ENCODE measurements at regions not wholly inside any gene's neighbourhood (a gene's known extent, or its start where the extent isn't known, plus 50 kb on each side); places are given as distances from the start of the nearest gene placed in this dataset.

DNA sequence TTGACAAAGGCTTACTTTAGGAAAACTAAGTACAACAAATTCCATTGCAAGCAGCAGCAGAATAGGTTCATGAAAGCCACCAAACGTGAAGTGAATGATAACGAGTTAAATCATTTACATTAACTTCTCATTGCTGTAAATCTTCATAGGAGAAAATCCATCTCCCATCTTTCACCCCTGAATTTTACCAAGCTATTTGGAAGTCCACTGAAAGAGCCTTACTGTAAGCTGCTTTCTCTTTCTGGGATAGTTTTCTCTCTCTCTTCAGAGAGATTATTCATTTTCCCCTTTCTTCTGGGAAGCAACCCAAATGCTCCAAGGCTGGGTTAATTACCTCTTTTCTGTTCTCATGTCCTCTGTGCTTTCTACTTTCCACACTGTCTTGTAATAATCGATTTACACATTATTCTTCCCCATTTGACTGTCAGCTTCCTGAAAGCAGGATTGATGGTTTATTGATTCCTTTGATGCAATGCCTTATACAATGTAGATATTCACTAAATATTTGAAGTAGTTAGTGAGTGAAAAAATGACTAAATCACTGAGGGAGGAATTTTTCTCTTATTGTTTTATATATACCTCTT is 914.3 kb upstream of the ARPP21 start:
- Mint-ChIP-seq H3K4me3 (no peak overlapping the region), H3K4me1 (ENCODE audit: low read depth) (no peaks in the 10 kb centered on the region), H3K27me3 (ENCODE audit: insufficient read depth) (no peaks in the 10 kb centered on the region), H3K9me3 (peaks cover 32% of the 10 kb centered on the region), H3K36me3 (ENCODE audit: low read depth) (no peaks in the 10 kb centered on the region), H3K27ac (no peak overlapping the region)
- TF ChIP-seq, protein P1, sequence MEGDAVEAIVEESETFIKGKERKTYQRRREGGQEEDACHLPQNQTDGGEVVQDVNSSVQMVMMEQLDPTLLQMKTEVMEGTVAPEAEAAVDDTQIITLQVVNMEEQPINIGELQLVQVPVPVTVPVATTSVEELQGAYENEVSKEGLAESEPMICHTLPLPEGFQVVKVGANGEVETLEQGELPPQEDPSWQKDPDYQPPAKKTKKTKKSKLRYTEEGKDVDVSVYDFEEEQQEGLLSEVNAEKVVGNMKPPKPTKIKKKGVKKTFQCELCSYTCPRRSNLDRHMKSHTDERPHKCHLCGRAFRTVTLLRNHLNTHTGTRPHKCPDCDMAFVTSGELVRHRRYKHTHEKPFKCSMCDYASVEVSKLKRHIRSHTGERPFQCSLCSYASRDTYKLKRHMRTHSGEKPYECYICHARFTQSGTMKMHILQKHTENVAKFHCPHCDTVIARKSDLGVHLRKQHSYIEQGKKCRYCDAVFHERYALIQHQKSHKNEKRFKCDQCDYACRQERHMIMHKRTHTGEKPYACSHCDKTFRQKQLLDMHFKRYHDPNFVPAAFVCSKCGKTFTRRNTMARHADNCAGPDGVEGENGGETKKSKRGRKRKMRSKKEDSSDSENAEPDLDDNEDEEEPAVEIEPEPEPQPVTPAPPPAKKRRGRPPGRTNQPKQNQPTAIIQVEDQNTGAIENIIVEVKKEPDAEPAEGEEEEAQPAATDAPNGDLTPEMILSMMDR (IDR thresholded peaks at IDR 0.05) = no peak
- DNase-seq = no peak

DNA sequence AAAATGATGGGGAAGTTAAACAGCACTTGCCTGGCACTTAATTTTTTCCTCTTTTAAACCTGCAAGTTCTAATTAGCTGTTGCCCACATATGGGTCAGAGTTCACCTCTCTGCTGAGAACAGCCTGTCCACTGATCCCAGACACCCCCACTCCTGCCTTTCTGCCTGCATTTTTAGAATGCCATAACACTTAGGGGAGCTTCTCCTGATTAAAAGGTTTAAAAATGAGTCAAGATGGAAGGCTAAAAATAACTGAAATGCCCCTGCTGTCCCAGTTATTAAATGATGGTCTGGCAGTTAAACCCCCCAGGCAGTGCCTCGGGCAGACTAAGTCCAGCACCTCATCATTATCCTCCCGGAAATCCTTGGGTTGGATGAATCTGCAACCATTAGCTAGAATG is 913.6 kb upstream of the ARPP21 start:
- H3K4me3 Mint-ChIP-seq = no peak overlapping the region
- no peak for DNase-seq
- peaks cover 31% of the 10 kb centered on the region for H3K9me3 Mint-ChIP-seq
- H3K4me1 Mint-ChIP-seq (ENCODE audit: low read depth) = no peaks in the 10 kb centered on the region
- no peaks in the 10 kb centered on the region for H3K27me3 Mint-ChIP-seq (ENCODE audit: insufficient read depth)
- H3K36me3 Mint-ChIP-seq (ENCODE audit: low read depth) = no peaks in the 10 kb centered on the region
- TF ChIP-seq, protein P1 (IDR thresholded peaks at IDR 0.05) = no peak
- no peak overlapping the region for H3K27ac Mint-ChIP-seq

DNA sequence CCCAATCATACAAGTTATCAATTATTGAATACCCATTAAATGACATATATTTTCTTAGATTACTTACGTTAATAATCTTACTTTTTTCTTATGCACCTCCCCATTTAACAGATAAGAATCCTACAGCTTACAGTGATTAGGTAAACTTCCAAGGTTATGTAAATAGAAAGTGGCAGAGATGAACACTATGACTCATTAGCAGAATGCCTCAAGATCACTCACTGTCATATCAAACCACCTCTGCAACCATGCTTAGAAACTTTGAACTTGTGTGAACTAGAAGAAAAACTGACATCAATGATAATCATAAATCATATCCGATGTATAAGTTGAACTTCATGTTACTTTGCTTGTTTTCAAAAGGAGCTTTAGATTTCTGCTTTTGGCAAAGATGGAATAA is 911.6 kb upstream of the ARPP21 start:
- no peak overlapping the region for H3K4me3 Mint-ChIP-seq

DNA sequence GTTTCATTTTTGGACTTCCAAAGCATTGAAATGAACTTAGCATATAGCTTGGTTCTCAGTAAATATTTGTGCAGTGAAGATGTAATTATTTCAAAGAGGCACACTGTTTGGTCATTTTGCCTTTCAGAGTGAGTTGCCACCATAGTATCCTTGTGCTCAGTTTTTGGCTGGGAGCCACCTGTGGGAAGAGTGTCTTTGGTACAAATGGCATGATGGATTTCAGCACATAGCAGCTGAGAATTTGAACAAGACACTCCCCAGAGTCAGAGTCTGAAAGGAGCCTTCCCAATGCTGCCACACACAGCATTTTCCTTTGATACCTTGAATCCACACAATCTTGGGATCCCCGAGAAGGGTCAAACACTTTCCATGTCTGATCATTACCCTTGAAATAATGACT is 897.2 kb upstream of the ARPP21 start:
- DNase-seq = no peak
- H3K4me1 Mint-ChIP-seq (ENCODE audit: low read depth) = no peaks in the 10 kb centered on the region
- H3K27ac Mint-ChIP-seq = no peak overlapping the region
- H3K9me3 Mint-ChIP-seq = peaks cover 37% of the 10 kb centered on the region
- TF ChIP-seq, protein P1 (IDR thresholded peaks at IDR 0.05) = no peak
- no peaks in the 10 kb centered on the region for H3K27me3 Mint-ChIP-seq (ENCODE audit: insufficient read depth)
- no peaks in the 10 kb centered on the region for H3K36me3 Mint-ChIP-seq (ENCODE audit: low read depth)
- H3K4me3 Mint-ChIP-seq = no peak overlapping the region

More for the DNA sequence above, 911.6 kb upstream of the ARPP21 start:
- no peak for DNase-seq
- H3K4me1 Mint-ChIP-seq (ENCODE audit: low read depth) = no peaks in the 10 kb centered on the region
- H3K9me3 Mint-ChIP-seq = peaks cover 43% of the 10 kb centered on the region
- H3K36me3 Mint-ChIP-seq (ENCODE audit: low read depth) = no peaks in the 10 kb centered on the region
- H3K27me3 Mint-ChIP-seq (ENCODE audit: insufficient read depth) = no peaks in the 10 kb centered on the region
- TF ChIP-seq, protein P1 (IDR thresholded peaks at IDR 0.05) = no peak
- H3K27ac Mint-ChIP-seq = no peak overlapping the region

DNA sequence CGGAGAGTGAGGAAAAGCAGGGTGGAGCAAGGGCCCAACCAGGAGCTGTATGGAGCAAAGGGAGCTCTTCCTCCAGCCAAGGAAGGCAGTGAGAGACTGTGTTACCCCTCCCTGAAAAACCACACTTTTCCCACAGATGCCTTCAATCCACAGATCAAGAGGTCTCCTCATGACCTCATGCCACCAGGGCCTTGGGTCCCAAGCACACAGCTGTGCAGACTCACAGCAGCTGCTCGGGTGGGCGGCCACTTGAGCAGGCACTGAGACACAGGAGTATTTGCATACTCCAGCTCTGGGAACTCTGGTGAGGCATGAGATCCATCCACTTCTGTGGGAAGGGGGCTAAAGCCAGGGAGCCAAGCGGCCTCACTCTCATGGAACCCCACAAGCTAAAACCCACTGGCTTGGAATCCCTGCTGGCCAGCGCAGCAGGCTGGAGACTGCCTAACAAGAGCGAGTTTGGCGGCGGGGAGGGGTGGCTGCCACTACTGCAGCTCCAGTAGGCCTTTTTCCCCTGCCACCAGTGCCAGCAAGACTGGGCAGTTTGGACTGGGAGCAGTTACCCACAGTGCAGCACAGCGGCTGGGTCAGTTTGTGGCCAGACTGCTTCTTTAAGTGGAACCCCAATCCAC is 880.6 kb upstream of the ARPP21 start:
- H3K27me3 Mint-ChIP-seq (ENCODE audit: insufficient read depth) = no peaks in the 10 kb centered on the region; the same call in 1 of the 2 replicates
- no peak overlapping the region for H3K4me3 Mint-ChIP-seq
- TF ChIP-seq, protein P1 (IDR thresholded peaks at IDR 0.05) = no peak
- peaks cover 60% of the 10 kb centered on the region for H3K9me3 Mint-ChIP-seq
- no peak overlapping the region for H3K27ac Mint-ChIP-seq
- H3K4me1 Mint-ChIP-seq (ENCODE audit: low read depth) = no peaks in the 10 kb centered on the region
- H3K36me3 Mint-ChIP-seq (ENCODE audit: low read depth) = no peaks in the 10 kb centered on the region; the same call in 1 of the 2 replicates
- DNase-seq = no peak
